WI38 (cell line): ENCODE measurements at regions not wholly inside any gene's neighbourhood (a gene's known extent, or its start where the extent isn't known, plus 50 kb on each side); places are given as distances from the start of the nearest gene placed in this dataset.

Experiments used
- H3K4me3 ChIP-seq: 2 replicates; pipeline ENCODE4 v1.5.1; 2011; ENCODE audit warnings: low read depth, mild to moderate bottlenecking, control low read depth, low read length
- TF ChIP-seq, protein P1 (sequence below): IDR thresholded peaks from 2 replicates; pipeline ENCODE4 v1.5.1; 2012; ENCODE audit warnings: low read depth, mild to moderate bottlenecking, control low read depth, low read length

DNA sequence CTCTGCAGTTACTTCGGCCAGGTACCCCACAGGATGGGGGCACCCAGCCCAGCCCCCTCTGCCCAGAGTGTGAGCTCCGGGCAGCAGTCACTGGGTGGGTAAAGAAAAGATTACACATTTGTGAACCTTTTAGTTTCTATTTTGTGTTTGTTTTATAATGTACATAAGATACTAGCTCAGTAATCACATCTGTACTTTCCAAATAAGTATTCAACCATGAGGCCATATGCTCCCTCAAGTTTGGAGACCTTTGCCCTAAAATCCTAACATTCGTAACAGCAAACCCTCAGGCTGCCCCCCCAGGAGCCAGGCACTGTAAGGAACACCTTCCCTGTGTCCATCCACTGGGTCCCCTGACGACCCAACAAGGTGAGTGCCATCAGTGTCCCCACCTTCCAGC lies 68.3 kb upstream of the SLC6A6 start:
- TF ChIP-seq, protein P1, sequence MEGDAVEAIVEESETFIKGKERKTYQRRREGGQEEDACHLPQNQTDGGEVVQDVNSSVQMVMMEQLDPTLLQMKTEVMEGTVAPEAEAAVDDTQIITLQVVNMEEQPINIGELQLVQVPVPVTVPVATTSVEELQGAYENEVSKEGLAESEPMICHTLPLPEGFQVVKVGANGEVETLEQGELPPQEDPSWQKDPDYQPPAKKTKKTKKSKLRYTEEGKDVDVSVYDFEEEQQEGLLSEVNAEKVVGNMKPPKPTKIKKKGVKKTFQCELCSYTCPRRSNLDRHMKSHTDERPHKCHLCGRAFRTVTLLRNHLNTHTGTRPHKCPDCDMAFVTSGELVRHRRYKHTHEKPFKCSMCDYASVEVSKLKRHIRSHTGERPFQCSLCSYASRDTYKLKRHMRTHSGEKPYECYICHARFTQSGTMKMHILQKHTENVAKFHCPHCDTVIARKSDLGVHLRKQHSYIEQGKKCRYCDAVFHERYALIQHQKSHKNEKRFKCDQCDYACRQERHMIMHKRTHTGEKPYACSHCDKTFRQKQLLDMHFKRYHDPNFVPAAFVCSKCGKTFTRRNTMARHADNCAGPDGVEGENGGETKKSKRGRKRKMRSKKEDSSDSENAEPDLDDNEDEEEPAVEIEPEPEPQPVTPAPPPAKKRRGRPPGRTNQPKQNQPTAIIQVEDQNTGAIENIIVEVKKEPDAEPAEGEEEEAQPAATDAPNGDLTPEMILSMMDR = no peak
- no peak overlapping the region for H3K4me3 ChIP-seq

DNA sequence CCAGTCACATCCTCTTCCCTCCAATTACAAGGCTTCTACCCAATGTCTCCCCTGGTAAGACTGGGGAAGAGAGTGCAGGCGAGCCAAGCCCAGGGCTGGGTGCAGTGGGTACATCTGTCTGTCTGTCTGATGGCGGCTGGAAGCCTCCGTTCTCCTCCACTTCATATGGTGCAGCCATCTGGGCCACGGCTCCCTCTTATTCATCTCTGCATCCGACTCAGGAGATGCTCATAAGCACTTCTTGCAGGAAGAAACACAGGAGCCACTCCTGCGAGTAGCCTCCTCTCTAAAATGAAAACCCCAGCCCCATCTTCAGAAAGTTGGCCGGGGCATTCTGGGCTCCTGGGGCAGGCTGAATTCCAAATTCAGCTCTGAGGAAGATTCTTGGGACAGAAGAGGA lies 67.5 kb upstream of the SLC6A6 start:
- H3K4me3 ChIP-seq = no peak overlapping the region
- TF ChIP-seq, protein P1 = no peak

DNA sequence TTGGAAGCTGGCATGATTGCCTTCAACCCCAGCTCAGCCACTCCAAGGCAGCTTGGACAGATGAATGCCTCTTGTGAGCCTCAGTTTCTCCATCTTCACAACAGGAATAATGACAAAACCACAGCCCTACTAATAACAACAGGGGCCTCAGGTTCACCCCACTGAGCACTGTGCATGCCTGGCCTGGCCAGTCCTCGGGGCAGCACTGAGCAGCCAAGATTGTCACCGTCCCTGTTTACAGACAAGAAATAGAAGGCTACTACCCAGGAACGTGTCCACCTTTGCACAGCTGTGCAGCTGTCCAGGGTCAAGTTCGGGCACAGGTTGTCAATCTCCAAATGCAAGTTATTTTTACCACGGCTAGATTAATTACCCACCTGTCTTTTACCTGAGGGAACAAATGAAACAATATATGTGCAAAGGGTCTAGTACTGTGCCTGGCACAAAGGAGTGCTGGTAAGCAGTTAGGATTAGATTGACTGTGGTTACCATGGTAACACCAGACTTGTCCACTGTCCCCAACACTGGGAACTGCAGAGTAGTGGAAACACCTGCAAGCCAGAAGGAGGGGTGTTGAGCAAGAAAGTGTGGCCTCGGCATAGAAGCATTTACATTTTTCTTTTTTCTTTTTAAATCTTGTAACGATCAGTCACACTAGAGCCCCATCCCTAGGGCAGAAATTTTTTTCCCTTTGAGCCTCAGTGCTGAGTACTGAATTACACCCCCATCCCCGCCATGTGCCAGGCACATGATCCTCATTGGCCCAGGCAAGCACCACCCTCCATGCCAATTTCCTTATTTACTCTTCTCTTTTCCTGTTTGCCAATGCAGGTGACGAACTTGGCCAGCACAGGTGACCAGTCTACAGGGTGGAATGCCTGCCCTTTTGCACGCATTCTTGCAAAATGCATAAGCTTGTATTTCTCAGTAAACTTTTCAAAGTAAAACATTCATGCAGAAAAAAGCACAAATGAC lies 66.3 kb upstream of the SLC6A6 start:
- H3K4me3 ChIP-seq = no peak overlapping the region
- TF ChIP-seq, protein P1 = no peak

DNA sequence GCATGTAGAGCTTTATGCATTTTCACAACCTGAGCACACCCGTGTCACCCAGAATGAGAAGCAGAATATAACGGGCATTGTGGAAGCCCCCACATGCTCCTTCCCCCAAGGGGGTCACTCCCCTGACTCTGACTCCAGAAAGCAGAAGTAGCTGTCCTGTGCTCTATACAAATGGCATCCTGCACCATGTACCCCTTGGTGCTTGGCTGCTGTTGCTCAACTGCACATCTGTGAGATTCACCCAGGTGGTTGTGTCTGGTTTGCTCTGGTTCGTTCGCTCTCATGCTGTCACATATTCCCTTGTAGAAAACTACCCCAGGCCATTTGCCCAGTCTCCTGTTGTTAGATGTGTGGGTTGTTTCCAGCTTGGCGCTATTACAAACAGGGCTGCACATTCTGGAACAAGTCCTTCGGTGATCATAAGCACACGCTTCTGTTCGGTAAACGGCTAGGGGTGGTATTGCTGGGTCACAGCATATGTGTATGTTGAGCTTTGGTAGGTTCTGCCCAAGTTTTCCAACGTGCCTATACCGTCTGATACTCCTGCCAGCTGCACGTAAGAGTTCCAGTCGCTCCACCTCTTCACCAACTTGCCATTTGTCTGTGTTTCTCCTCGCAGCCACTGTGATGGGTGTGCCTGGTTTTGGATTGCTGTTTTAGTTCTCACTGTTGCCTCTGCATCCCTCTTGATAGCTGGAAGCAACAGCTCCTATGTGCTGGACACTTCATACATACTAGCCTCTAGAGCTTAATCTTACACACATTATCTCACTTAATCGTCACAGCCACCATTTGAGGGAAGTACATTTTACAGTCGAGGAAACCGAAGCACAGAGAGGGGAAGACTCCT lies 65.4 kb upstream of the SLC6A6 start:
- no peak overlapping the region for H3K4me3 ChIP-seq
- TF ChIP-seq, protein P1 = no peak

DNA sequence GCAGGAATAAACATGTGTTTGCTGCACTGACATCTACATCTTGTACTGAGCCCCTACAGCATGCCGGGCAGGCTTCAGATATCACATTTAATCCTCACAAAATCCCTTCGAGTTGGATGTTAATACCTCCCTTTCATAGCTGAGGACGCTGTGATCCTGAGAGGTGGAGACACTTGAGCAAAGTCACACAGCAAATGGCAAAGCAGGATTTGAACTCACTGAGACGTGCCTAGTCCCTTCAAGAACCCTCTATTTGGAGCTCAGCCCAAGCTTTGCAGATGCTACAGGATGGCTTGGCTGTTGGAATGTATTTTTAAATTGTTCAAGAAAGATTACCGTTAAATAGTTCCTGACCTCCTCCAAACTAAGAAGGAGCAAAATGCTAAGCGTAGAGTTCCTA lies 64.6 kb upstream of the SLC6A6 start:
- H3K4me3 ChIP-seq = no peak overlapping the region
- TF ChIP-seq, protein P1 = no peak

DNA sequence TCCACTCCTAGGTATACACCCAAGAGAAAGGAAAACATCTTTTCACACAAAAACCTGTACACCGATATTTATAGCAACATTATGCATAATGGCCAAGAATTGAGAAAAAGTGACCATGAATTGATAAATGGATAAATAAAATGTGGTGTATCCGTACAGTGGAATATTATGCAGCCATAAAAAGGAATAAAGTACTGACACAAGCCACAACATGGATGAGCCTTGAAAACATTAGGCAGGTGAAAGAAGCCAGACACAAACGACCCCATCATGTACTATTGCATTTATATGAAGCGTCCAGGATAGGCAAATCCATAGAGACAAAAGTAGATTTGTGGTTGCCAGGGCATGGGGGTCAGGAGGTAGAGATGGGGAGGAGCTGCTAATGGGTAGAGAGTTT lies 64.2 kb upstream of the SLC6A6 start:
- TF ChIP-seq, protein P1 = no peak
- H3K4me3 ChIP-seq = no peak overlapping the region
